KMS-11 (cell line): ENCODE measurements at regions not wholly inside any gene's neighbourhood (a gene's known extent, or its start where the extent isn't known, plus 50 kb on each side); places are given as distances from the start of the nearest gene placed in this dataset.

Experiments
- H2AFZ ChIP-seq: fragments of 200-600 bp; sonication (generic); 2 replicates; pipeline ENCODE4 v1.6.1; 2016; ENCODE audit warnings: antibody characterized with exemption, mixed run types, low read depth
- H3K27ac ChIP-seq: fragments of 200-600 bp; sonication (generic); 2 replicates; pipeline ENCODE4 v1.6.1; 2016; ENCODE audit warnings: mild to moderate bottlenecking, mixed run types
- H3K27me3 ChIP-seq: fragments of 200-600 bp; sonication (generic); 2 replicates; pipeline ENCODE4 v1.6.1; 2017; ENCODE audit warnings: mild to moderate bottlenecking, low read depth, mixed run types, moderate library complexity; ENCODE audit not compliant: insufficient read depth
- H3K36me3 ChIP-seq: fragments of 200-600 bp; sonication (generic); 2 replicates; pipeline ENCODE4 v1.6.1; 2017; ENCODE audit warnings: mild to moderate bottlenecking, mixed run types; ENCODE audit not compliant: insufficient read depth
- H3K4me1 ChIP-seq: fragments of 200-600 bp; sonication (generic); 2 replicates; pipeline ENCODE4 v1.6.1; 2016; ENCODE audit warnings: mild to moderate bottlenecking, low read depth, mixed run types; ENCODE audit not compliant: poor library complexity, severe bottlenecking
- H3K4me2 ChIP-seq: fragments of 200-600 bp; sonication (generic); 2 replicates; pipeline ENCODE4 v1.7.0; 2016; ENCODE audit warnings: mild to moderate bottlenecking, mixed run types
- H3K4me3 ChIP-seq: fragments of 200-600 bp; sonication (generic); IDR thresholded peaks from 2 replicates; pipeline ENCODE4 v1.6.1; 2017; ENCODE audit warnings: low read depth, low read length, mixed read lengths; ENCODE audit not compliant: insufficient read depth
- H3K79me2 ChIP-seq: fragments of 200-600 bp; sonication (generic); 2 replicates; pipeline ENCODE4 v1.6.1; 2016; ENCODE audit warnings: low read depth, mixed run types; ENCODE audit not compliant: insufficient read depth
- H3K9ac ChIP-seq: fragments of 200-600 bp; sonication (generic); 2 replicates; pipeline ENCODE4 v1.6.1; 2016; ENCODE audit warnings: mild to moderate bottlenecking, mixed run types
- H4K20me1 ChIP-seq: fragments of 200-600 bp; sonication (generic); 2 replicates; pipeline ENCODE4 v1.6.1; 2016; ENCODE audit warnings: mild to moderate bottlenecking, mixed run types; ENCODE audit not compliant: insufficient read depth
- CTCF ChIP-seq: fragments of 200-600 bp; sonication (generic); conservative IDR thresholded peaks from 2 replicates; pipeline ENCODE4 v1.6.1; 2017; ENCODE audit warnings: low read depth, mild to moderate bottlenecking, antibody characterized with exemption, low read length, moderate library complexity, mixed read lengths

GRCh38 chr12:83541446-83541845 lies 854.7 kb downstream of the TMTC2 start:
- no peaks in the 10 kb centered on the region for H3K27me3 ChIP-seq
- no peaks in the 10 kb centered on the region for H3K4me1 ChIP-seq
- no peaks in the 10 kb centered on the region for H4K20me1 ChIP-seq
- H3K4me2 ChIP-seq: no peak overlapping the region
- H3K27ac ChIP-seq: no peak overlapping the region
- H3K36me3 ChIP-seq: no peaks in the 10 kb centered on the region
- H3K4me3 ChIP-seq: no peak overlapping the region
- TF ChIP-seq CTCF: no peak
- no peak overlapping the region for H2AFZ ChIP-seq
- H3K9ac ChIP-seq: no peak overlapping the region
- no peaks in the 10 kb centered on the region for H3K79me2 ChIP-seq

- H3K9ac ChIP-seq: no peak overlapping the region
- no peak for TF ChIP-seq CTCF
- H3K4me1 ChIP-seq: no peaks in the 10 kb centered on the region
- no peaks in the 10 kb centered on the region for H3K27me3 ChIP-seq
- no peak overlapping the region for H3K27ac ChIP-seq
- no peaks in the 10 kb centered on the region for H3K36me3 ChIP-seq
- H3K4me3 ChIP-seq: no peak overlapping the region
- no peaks in the 10 kb centered on the region for H4K20me1 ChIP-seq
- no peak overlapping the region for H3K4me2 ChIP-seq
- H3K79me2 ChIP-seq: no peaks in the 10 kb centered on the region
- no peak overlapping the region for H2AFZ ChIP-seq
These were observed 851.8 kb downstream of the TMTC2 start for GRCh38 chr12:83538361-83538965.

DNA sequence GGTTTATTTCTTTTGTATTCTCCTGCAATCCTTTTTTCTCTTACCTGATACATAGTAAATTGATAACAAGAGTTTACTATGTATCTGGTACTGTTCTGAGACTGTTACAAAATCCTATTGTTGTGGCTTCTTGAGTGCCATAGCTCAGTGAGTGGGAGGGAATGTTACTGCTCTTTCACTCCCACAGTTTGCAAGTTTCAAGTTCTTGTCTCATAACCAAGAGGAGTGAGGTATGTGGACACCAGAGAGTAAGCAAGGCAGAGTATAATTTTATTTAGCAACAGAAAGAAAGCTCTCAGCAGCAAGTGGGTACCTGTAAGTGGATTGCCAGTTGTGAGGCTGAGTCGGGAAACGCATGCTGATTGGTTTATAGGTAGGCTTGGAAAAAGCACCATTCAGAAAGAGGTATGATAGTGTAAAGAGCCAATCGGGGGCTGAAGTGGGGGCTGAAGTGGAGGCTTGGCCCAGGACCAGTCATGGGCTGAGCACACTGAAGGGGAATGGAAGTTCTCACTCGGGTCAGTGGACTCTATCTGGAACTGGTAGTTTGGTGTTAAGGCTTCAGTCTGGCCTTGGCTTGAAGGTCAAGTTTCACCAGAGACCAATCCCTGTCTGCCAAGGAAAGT lies 850.8 kb downstream of the TMTC2 start:
- H3K4me2 ChIP-seq: no peak overlapping the region
- no peak overlapping the region for H3K4me3 ChIP-seq
- H3K27me3 ChIP-seq: no peaks in the 10 kb centered on the region
- H3K4me1 ChIP-seq: no peaks in the 10 kb centered on the region
- H3K79me2 ChIP-seq: no peaks in the 10 kb centered on the region
- no peaks in the 10 kb centered on the region for H4K20me1 ChIP-seq
- H3K36me3 ChIP-seq: no peaks in the 10 kb centered on the region
- no peak overlapping the region for H3K9ac ChIP-seq
- no peak overlapping the region for H3K27ac ChIP-seq
- H2AFZ ChIP-seq: no peak overlapping the region
- no peak for TF ChIP-seq CTCF

DNA sequence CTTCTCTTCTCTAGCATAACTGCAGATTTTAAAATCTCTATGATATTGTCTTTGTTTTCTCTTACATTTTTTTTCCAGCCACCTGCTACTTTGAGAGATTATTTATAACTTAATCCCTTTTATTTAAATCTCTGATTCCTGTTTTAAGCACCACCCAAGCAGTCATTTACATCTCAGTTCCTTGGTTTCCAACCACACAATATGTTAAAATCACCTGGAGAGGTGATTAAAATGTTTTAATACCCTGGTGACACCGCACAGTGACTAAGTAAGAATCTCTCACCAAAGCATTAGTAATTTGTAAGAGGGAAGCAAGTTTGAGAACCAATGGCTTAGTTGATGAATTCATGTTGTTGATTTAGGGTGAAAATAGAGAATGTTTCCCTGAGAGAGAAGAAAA lies 849.8 kb downstream of the TMTC2 start:
- Histone ChIP-seq H3K4me3 (no peak overlapping the region), H3K27me3 (no peaks in the 10 kb centered on the region), H3K9ac (no peak overlapping the region), H4K20me1 (no peaks in the 10 kb centered on the region), H3K36me3 (no peaks in the 10 kb centered on the region), H3K4me2 (no peak overlapping the region), H3K27ac (no peak overlapping the region), H3K4me1 (no peaks in the 10 kb centered on the region), H3K79me2 (no peaks in the 10 kb centered on the region), H2AFZ (no peak overlapping the region)
- TF ChIP-seq CTCF: no peak
